Keratinocyte (primary cell): ENCODE measurements at regions not wholly inside any gene's neighbourhood (a gene's known extent, or its start where the extent isn't known, plus 50 kb on each side); places are given as distances from the start of the nearest gene placed in this dataset.

Source experiments
- DNase-seq: peaks from one replicate; pipeline ENCODE4 v3.0.0-alpha.2; 2011; ENCODE audit warnings: low read depth, missing footprints, low spot score
- FAIRE-seq: peaks from 2 replicates; lab custom pipeline; 2011; peaks lifted over from hg19 to GRCh38; lab: Jason Lieb, UNC
- H2AFZ ChIP-seq: 2 replicates; pipeline ENCODE4 v1.6.0; 2012; ENCODE audit warnings: low read length, control low read depth, inconsistent platforms; ENCODE audit not compliant: control insufficient read depth
- H3K27ac ChIP-seq: 2 replicates; pipeline ENCODE4 v1.5.1; 2011; ENCODE audit warnings: low read length; ENCODE audit not compliant: control insufficient read depth, insufficient read depth
- H3K27me3 ChIP-seq: 3 replicates; pipeline ENCODE4 v1.6.0; 2011; ENCODE audit warnings: low read length; ENCODE audit not compliant: control insufficient read depth, insufficient read depth; ENCODE audit errors: extremely low read depth
- H3K36me3 ChIP-seq, 2 experiments: 2 replicates in 1 of 2; 3 replicates in 1 of 2; pipeline ENCODE4 v1.5.1; 2011; ENCODE audit warnings: low read length in 2 of 2, mild to moderate bottlenecking in 1 of 2; ENCODE audit not compliant: control insufficient read depth in 2 of 2, insufficient read depth in 2 of 2; ENCODE audit errors: extremely low read depth in 1 of 2
- H3K4me1 ChIP-seq: 3 replicates; pipeline ENCODE4 v1.5.1; 2011; ENCODE audit warnings: low read length; ENCODE audit not compliant: control insufficient read depth, insufficient read depth; ENCODE audit errors: extremely low read depth
- H3K4me2 ChIP-seq: 3 replicates; pipeline ENCODE4 v1.6.0; 2011; ENCODE audit warnings: low read depth, low read length; ENCODE audit not compliant: control insufficient read depth, insufficient read depth; ENCODE audit errors: extremely low read depth
- H3K4me3 ChIP-seq, 3 experiments: fragments of 200-600 bp in 1 of 3; sonication (generic) in 1 of 3; 2 replicates in 2 of 3; 3 replicates in 1 of 3; pipeline ENCODE4 v1.5.1; 2011 to 2016; ENCODE audit warnings: low read length in 3 of 3, mild to moderate bottlenecking in 3 of 3, control low read depth in 2 of 3, inconsistent platforms in 1 of 3, low read depth in 1 of 3, mixed read lengths in 1 of 3, mixed run types in 1 of 3, moderate library complexity in 1 of 3; ENCODE audit not compliant: control insufficient read depth in 2 of 3, insufficient read depth in 2 of 3; ENCODE audit errors: extremely low read depth in 1 of 3
- H3K79me2 ChIP-seq: 2 replicates; pipeline ENCODE4 v1.6.0; 2012; ENCODE audit warnings: low read length; ENCODE audit not compliant: control insufficient read depth, insufficient read depth
- H3K9ac ChIP-seq: 3 replicates; pipeline ENCODE4 v1.6.0; 2011; ENCODE audit warnings: low read length; ENCODE audit not compliant: control insufficient read depth, insufficient read depth; ENCODE audit errors: extremely low read depth
- H3K9me1 ChIP-seq: 3 replicates; pipeline ENCODE4 v1.6.0; 2011; ENCODE audit warnings: low read length; ENCODE audit not compliant: control insufficient read depth, insufficient read depth; ENCODE audit errors: extremely low read depth
- H3K9me3 ChIP-seq: 2 replicates; pipeline ENCODE4 v1.5.1; 2012; ENCODE audit warnings: low read depth, low read length; ENCODE audit not compliant: control insufficient read depth
- H4K20me1 ChIP-seq: 3 replicates; pipeline ENCODE4 v1.6.0; 2011; ENCODE audit warnings: low read length; ENCODE audit not compliant: control insufficient read depth, insufficient read depth; ENCODE audit errors: extremely low read depth
- EZH2 ChIP-seq: IDR thresholded peaks from one replicate; pipeline ENCODE4 v1.6.1; 2012; ENCODE audit warnings: inconsistent platforms, mild to moderate bottlenecking, low read length, moderate library complexity
- dilution Hi-C: fragments of 300-500 bp; cut with MboI; formaldehyde crosslinking; loops from one replicate; pipeline ENCODE4 v1.7.0; 2020; ENCODE audit warnings: low sequenced_read_pairs; ENCODE audit not compliant: extremely low pct_ligation_motif_present
- TF ChIP-seq, protein P1 (sequence below), 3 experiments: IDR thresholded peaks in 1 of 3; conservative IDR thresholded peaks in 1 of 3; optimal IDR thresholded peaks in 1 of 3; 2 replicates in 2 of 3; 3 replicates in 1 of 3; pipeline versions ENCODE3 to v1.5.1; 2011; ENCODE audit warnings: low read length in 3 of 3, mild to moderate bottlenecking in 3 of 3, moderate library complexity in 2 of 3, control low read depth in 1 of 3, inconsistent platforms in 1 of 3; ENCODE audit not compliant: insufficient read depth in 2 of 3; ENCODE audit errors: extremely low read depth in 1 of 3

DNA sequence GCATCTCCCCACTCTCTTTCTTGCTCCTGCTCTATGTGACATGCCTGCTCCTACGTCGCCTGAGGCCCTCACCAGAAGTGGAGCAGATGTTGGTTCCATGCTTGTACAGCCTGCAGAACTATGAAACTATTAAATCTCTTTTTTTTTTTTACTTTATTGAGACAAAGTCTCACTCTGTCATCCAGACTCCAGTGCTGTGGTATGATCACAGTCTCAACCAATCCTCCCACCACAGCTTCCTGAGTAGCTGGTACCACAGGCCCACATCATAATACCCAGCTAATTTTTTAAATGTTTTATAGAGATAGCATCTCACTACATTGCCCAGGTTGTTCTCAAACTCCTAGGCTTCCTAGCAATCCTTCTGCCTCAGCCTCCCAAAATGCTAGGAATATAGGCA is 1067.7 kb downstream of the PCDH9 start:
- Histone ChIP-seq H3K27ac (no peak overlapping the region), H3K79me2 (no peaks in the 10 kb centered on the region), H3K4me1 (no peaks in the 10 kb centered on the region), H3K4me2 (no peak overlapping the region), H3K36me3 (no peaks in the 10 kb centered on the region), H2AFZ (no peak overlapping the region), H3K27me3 (no peaks in the 10 kb centered on the region), H3K4me3 (no peak overlapping the region), H4K20me1 (no peaks in the 10 kb centered on the region), H3K9ac (no peak overlapping the region), H3K9me1 (no peaks in the 10 kb centered on the region), H3K9me3 (no peaks in the 10 kb centered on the region)
- no peak for FAIRE-seq
- dilution Hi-C loops = no loop called here
- DNase-seq = no peak
- no peak for TF ChIP-seq EZH2
- TF ChIP-seq, protein P1, sequence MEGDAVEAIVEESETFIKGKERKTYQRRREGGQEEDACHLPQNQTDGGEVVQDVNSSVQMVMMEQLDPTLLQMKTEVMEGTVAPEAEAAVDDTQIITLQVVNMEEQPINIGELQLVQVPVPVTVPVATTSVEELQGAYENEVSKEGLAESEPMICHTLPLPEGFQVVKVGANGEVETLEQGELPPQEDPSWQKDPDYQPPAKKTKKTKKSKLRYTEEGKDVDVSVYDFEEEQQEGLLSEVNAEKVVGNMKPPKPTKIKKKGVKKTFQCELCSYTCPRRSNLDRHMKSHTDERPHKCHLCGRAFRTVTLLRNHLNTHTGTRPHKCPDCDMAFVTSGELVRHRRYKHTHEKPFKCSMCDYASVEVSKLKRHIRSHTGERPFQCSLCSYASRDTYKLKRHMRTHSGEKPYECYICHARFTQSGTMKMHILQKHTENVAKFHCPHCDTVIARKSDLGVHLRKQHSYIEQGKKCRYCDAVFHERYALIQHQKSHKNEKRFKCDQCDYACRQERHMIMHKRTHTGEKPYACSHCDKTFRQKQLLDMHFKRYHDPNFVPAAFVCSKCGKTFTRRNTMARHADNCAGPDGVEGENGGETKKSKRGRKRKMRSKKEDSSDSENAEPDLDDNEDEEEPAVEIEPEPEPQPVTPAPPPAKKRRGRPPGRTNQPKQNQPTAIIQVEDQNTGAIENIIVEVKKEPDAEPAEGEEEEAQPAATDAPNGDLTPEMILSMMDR (optimal IDR thresholded peaks at IDR 0.05 in 1 of 3, IDR thresholded peaks at IDR 0.05 in 1 of 3, conservative IDR thresholded peaks at IDR 0.05 in 1 of 3; ENCODE audit: extremely low read depth in 1 of 3, insufficient read depth in 2 of 3, low read length in 3 of 3) = no peak

DNA sequence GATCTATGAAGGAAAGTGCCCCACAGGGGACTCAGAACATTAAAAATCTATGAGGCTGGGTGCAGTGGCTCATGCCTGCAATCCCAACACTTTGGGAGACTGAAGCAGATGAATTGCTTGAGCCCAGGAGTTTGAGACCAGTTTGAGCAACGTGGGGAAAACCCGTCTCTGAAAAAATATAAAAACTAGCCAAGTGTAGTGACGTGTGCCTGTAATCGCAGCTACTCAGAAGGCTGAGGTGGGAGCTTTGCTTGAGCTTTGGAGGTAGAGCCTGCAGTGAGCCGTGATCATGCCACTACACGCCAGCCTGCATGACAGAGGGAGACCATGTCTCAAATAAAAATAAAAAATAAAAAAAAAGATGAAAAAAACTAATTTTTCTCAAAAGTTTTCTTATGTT is 1070.6 kb downstream of the PCDH9 start:
- Histone ChIP-seq H3K79me2 (no peaks in the 10 kb centered on the region), H3K9me3 (no peaks in the 10 kb centered on the region), H2AFZ (no peak overlapping the region), H3K4me1 (no peaks in the 10 kb centered on the region), H4K20me1 (no peaks in the 10 kb centered on the region), H3K27ac (no peak overlapping the region), H3K9me1 (no peaks in the 10 kb centered on the region), H3K27me3 (no peaks in the 10 kb centered on the region), H3K36me3 (no peaks in the 10 kb centered on the region), H3K4me2 (no peak overlapping the region), H3K9ac (no peak overlapping the region), H3K4me3 (no peak overlapping the region)
- no peak for TF ChIP-seq EZH2
- TF ChIP-seq, protein P1 (optimal IDR thresholded peaks at IDR 0.05 in 1 of 3, IDR thresholded peaks at IDR 0.05 in 1 of 3, conservative IDR thresholded peaks at IDR 0.05 in 1 of 3; ENCODE audit: extremely low read depth in 1 of 3, insufficient read depth in 2 of 3, low read length in 3 of 3) = no peak
- DNase-seq (no peak), FAIRE-seq (no peak)
- dilution Hi-C loops = no loop called here
